GM12873 (cell line): ENCODE measurements at regions not wholly inside any gene's neighbourhood (a gene's known extent, or its start where the extent isn't known, plus 50 kb on each side); places are given as distances from the start of the nearest gene placed in this dataset.

ENCODE experiments used
- CTCF ChIP-seq: IDR thresholded peaks from 2 replicates; pipeline ENCODE4 v1.5.1; 2012; ENCODE audit warnings: low read depth, mild to moderate bottlenecking, moderate library complexity, low read length, control low read depth; ENCODE audit not compliant: insufficient read depth; ENCODE audit errors: missing control alignments

GRCh38 chr10:94061026-94061425 is 67.3 kb downstream of the PLCE1 start:
- no peak for TF ChIP-seq CTCF

- no peak for TF ChIP-seq CTCF
These were observed 68.9 kb downstream of the PLCE1 start for GRCh38 chr10:94062611-94063010.

DNA sequence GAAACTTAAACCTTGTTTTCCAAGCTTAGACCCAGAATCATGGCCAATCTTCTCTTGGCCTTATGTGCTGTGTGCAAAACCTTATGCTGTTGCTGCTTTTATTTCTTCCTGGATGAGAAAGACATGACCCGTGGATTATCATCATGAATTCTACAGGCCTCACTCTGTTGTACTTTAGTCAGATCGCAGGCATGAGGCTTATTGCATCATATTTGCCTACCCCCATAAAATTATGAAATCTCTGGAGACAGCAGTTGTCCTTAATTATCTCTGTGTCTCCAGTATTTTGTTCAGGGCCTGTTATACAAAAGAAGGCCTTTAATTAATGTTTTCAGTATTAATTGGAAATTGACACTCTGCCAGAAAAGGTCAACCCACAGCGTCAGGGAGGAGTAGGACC is 71.6 kb downstream of the PLCE1 start:
- no peak for TF ChIP-seq CTCF

GRCh38 chr10:94065787-94066186 is 72.1 kb downstream of the PLCE1 start:
- TF ChIP-seq CTCF = no peak

GRCh38 chr10:94066411-94066810 is 72.7 kb downstream of the PLCE1 start:
- no peak for TF ChIP-seq CTCF

DNA sequence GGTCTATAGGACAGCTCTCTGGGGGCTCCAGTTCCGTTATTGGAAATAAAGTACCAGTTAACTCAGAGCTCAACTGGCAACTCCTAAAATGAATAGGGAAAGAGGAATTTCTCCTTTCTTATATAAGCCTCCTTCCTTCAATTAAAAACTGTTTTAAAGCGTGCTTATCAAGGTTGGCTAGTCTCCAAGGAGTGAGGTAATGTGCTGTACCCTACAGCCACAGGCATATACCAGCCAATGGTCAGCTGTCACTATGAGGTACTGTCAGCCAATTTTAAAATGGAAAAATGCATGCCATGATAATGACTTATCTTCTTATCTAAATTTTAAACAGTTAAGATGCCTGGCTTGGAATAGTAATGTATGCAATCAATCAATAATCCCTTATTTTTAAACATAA is 76.2 kb downstream of the PLCE1 start:
- no peak for TF ChIP-seq CTCF

DNA sequence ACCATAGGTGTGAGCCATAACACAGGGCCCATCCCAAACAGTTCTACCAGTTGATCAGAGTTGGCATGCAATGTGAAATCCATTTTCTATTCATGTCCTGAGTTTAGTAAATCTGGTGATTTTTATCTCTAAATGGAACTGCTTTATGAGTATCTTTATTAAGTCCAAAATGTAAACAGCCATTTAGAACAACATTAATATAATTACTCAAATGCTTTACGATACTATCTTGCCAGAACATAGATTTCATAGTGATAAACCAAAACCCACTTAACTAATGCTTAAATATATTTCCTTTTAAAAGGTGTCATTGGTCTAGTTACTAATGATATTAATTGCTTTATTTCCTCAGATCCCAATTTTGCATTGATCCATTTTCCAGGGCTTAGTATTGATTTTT is 80.7 kb downstream of the PLCE1 start:
- no peak for TF ChIP-seq CTCF

GRCh38 chr10:94075506-94075905 is 81.8 kb downstream of the PLCE1 start:
- no peak for TF ChIP-seq CTCF
